Stimulated activated CD4-positive, alpha-beta T cell treated with anti-CD3 and anti-CD28 coated beads, Interleukin-15, amount 100 ng/mL, for 24 hours (primary cell): ENCODE measurements at regions not wholly inside any gene's neighbourhood (a gene's known extent, or its start where the extent isn't known, plus 50 kb on each side); places are given as distances from the start of the nearest gene placed in this dataset.
"Not testable (repeated sequence)": the region's sequence is repeated elsewhere in the genome, so short reads cannot be mapped to it uniquely, and the experiment has no call there.

Experiments
- DNase-seq: peaks from one replicate; pipeline ENCODE4 v3.0.0-alpha.2; 2020

GRCh38 chr2:41329040-41329439 lies 718.8 kb upstream of the PKDCC start:
- DNase-seq, result no peak

DNA sequence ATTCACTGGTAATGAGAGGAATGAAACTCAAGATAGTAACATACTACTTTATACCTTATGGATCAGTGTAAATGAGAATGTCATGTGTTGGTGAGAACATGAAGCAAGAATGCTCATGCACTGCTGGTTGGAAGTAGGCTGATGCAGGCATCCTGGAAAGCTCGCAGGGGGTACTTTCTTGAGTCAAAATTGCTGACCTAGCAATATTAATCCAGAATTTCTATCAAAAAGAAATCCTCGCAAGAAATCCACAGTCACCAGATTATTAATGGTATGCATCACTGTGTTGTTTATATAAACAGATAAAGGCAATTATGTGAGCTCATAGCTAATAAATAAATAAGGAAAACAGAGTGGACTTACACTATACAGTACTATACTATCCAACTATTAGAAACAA lies 713.7 kb upstream of the PKDCC start:
- no peak for DNase-seq

- not testable (repeated sequence) for DNase-seq
Observed at GRCh38 chr2:41335573-41335972, 712.2 kb upstream of the PKDCC start.

GRCh38 chr2:41337956-41338355 lies 709.9 kb upstream of the PKDCC start:
- no peak for DNase-seq

DNA sequence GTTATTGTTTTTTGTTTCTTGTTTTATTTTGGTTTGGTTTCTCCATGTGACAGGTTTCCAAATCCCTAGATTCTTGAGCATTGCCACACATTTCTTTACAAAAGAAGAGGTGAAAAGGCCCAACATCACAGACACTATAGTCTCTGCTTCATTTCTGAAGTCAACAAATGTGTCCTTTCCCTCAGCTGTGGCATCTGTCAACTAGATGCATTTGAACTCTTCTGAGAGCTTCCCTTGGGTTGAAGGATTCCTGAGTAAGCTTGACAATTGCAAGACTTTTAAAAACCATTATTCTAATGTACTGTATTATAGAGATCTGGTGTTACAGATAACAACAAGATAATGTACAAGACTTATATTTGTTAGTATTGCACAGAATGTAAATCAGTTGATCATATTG lies 703.3 kb upstream of the PKDCC start:
- no peak for DNase-seq

- no peak for DNase-seq
Observed at GRCh38 chr2:41353060-41353459, 694.8 kb upstream of the PKDCC start.

GRCh38 chr2:41355794-41356193 lies 692.0 kb upstream of the PKDCC start:
- no peak for DNase-seq

DNA sequence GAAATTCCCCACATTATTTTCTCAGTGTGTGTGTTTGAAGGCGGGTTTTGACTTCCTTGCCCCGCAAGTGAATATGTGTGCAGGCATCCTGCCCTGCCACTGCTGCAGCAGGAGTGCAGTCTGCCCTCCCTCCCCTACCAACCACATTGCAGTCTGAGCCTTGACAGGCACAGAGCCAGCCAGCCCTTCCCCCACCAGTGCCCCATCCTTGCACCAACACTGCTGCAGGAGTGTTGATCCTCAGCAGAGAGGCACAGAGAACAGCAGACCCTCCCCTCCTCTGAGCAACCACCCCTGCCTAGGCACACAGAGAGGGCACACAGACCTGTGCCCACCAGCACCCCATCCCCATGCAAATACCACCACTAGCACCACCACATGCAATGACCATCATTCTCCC lies 683.0 kb upstream of the PKDCC start:
- no peak for DNase-seq

- DNase-seq, result no peak
Observed at GRCh38 chr2:41375901-41376300, 671.9 kb upstream of the PKDCC start.

DNA sequence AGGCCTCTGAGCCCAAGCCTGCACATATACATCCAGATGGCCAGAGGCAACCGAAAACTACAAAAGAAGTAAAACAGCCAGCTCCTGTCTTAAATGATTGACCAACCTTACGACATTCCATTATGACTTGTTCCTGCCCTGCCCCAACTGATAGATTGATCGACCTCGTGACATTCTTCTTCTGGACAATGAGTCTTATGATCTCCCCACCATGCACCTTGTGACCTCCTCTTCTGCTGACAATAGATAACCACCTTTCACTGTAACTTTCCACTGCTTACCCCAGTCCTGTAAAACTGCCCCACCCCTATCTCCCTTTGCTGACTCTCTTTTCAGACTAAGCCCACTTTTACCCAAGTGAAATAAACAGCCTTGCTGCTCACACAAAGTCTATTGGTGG lies 670.0 kb upstream of the PKDCC start:
- no peak for DNase-seq

GRCh38 chr2:41378420-41378819 lies 669.4 kb upstream of the PKDCC start:
- DNase-seq, result no peak

DNA sequence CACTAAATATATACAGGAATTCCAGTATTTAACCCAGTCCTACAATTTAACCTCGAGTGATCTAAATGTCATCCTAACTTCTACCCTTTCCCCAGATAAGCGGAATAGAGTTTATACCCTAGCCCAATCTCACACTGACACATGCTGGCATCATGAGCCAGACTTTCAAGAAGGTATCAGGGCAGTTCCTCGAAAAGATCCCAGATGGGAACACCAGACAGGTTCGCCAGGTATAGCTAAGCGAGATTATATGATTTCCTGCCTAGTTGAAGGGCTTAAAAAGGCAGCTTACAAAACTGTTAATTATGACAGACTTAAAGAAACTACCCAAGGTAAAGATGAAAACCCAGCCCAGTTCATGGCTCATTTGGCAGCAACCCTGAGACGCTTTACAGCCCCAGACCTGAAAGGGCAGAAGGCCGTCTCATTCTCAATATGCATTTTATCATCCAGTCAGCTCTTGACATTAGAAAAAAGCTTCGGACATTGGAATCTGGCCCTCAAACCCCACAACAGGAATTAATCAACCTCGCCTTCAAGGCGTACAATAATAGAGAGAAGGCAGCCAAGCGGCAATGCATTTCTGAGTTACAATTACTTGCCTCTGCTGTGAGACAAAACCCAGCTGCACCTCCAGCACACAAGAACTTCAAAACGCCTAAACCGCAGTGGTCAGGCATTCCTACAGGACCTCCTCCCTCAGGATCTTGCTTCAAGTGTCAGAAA lies 668.2 kb upstream of the PKDCC start:
- no peak for DNase-seq

- DNase-seq, result no peak
Observed at GRCh38 chr2:41381701-41382100, 666.1 kb upstream of the PKDCC start.

DNA sequence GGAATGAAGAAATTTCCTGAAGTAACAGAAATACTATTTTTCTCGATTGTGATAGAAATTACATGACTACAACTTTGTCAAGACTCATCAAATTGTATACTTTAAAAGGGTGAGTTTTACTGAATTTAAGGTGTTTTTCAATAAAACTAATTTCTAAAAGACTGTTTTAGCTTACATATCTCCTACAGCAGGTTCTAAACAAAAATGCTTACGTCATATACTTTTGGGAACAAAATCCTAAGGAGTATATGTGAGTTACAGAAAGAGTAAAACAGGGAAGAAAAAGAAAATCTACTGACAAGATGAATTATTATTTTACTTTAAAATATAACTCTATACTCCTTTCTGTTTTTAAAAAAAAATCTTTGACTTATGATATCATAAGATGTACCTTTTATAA lies 660.3 kb upstream of the PKDCC start:
- no peak for DNase-seq

GRCh38 chr2:41393621-41394020 lies 654.2 kb upstream of the PKDCC start:
- no peak for DNase-seq

DNA sequence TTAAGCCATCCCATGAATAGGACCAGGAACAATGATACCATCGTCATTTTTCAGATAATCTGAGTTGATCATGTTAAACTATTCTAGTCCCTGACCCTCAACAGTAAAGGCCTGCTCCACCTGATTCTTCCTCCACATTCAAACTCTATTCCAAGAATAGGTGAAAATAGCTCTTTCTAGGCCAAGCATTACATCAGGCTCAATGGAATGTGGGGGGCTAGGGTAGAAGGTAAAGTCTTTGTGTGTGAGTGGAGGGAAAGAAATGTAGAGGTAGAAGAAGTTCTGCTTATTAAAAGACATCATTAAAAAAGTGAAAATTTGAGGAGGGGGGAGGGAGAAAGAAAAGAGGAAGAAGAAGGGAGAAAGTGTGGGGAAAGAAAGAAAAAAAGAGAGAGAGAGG lies 653.3 kb upstream of the PKDCC start:
- no peak for DNase-seq

GRCh38 chr2:41395692-41396091 lies 652.1 kb upstream of the PKDCC start:
- no peak for DNase-seq

GRCh38 chr2:41399437-41400087 lies 648.3 kb upstream of the PKDCC start:
- no peak for DNase-seq

GRCh38 chr2:41400088-41400665 lies 647.6 kb upstream of the PKDCC start:
- no peak for DNase-seq

GRCh38 chr2:41405441-41405840 lies 642.4 kb upstream of the PKDCC start:
- DNase-seq, result no peak

GRCh38 chr2:41409328-41409727 lies 638.5 kb upstream of the PKDCC start:
- no peak for DNase-seq

GRCh38 chr2:41410011-41410410 lies 637.8 kb upstream of the PKDCC start:
- DNase-seq, result no peak

DNA sequence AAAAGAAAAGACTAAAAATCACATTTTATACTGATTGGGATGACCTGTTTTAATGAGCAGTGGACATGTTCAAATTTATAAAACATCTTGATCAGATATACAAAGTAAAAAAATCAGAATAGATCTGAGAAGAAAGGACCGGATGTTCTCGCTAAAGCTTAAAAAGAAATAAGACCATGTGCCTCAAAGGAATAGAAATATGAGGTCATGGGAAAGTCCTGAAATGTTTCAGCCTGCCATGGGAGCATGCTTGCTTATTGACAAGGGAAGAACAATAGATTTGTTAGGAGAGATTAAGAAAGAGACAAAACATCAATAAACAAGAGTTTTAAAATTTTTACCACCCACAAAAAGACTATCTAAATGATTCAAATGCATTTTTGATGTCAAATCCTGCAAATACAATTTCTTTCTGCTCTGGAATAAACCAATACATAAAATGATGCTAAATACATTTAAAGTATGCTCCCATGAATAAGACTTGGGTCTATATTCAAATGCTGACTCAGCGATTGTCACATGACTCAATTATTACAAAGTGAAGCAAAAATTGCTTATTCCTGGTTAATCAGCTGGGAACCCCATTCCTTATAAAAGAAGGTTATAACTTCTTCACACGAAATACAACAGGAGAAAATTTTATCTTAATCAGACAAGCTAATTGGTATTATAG lies 633.9 kb upstream of the PKDCC start:
- no peak for DNase-seq
